SK-N-SH treated with all-trans-retinoic acid at 6 μM for 48 hours (cell line): ENCODE measurements at regions not wholly inside any gene's neighbourhood (a gene's known extent, or its start where the extent isn't known, plus 50 kb on each side); places are given as distances from the start of the nearest gene placed in this dataset.

ENCODE experiments used
- ATAC-seq: fragments of 200-7000 bp; cut with Tn5 transposase; 3 replicates; pipeline ENCODE4 v1.9.1; 2020; ENCODE audit warnings: mild to moderate bottlenecking, moderate library complexity
- ARNTL ChIP-seq: fragments of 450-650 bp; formaldehyde crosslinking; IDR thresholded peaks from 2 replicates; pipeline ENCODE4 v1.5.0; 2020; ENCODE audit warnings: low read depth, mild to moderate bottlenecking, moderate library complexity, borderline replicate concordance
- BACH2 ChIP-seq: fragments of 250-450 bp; sonication (Bioruptor Pico); IDR thresholded peaks from 2 replicates; pipeline ENCODE4 v1.9.0; 2021; ENCODE audit warnings: mild to moderate bottlenecking, borderline replicate concordance
- CSDC2 ChIP-seq: fragments of 250-450 bp; sonication (Bioruptor Pico); IDR thresholded peaks from 2 replicates; pipeline ENCODE4 v1.5.0; 2020; ENCODE audit warnings: mild to moderate bottlenecking, moderate library complexity
- CSRNP3 ChIP-seq: fragments of 250-450 bp; sonication (Bioruptor Pico); IDR thresholded peaks from 2 replicates; pipeline ENCODE4 v1.5.1; 2021; ENCODE audit warnings: mild to moderate bottlenecking, moderate library complexity
- ESRRG ChIP-seq: fragments of 250-450 bp; sonication (Bioruptor Pico); IDR thresholded peaks from 2 replicates; pipeline ENCODE4 v1.6.1; 2021; ENCODE audit warnings: mild to moderate bottlenecking
- GLIS3 ChIP-seq: fragments of 250-450 bp; sonication (Bioruptor Pico); IDR thresholded peaks from 2 replicates; pipeline ENCODE4 v1.5.0; 2020; ENCODE audit warnings: mild to moderate bottlenecking, moderate library complexity
- ISL1 ChIP-seq: fragments of 250-450 bp; sonication (Bioruptor Pico); IDR thresholded peaks from 2 replicates; pipeline ENCODE4 v2.1.2; 2022; ENCODE audit warnings: mild to moderate bottlenecking, moderate library complexity
- POU6F1 ChIP-seq: fragments of 250-450 bp; sonication (Bioruptor Pico); IDR thresholded peaks from 2 replicates; pipeline ENCODE4 v1.8.0; 2021; ENCODE audit warnings: low read depth, mild to moderate bottlenecking, moderate library complexity, borderline replicate concordance
- PPARA ChIP-seq: fragments of 250-450 bp; sonication (Bioruptor Pico); IDR thresholded peaks from 2 replicates; pipeline ENCODE4 v1.5.0; 2020; ENCODE audit warnings: mild to moderate bottlenecking, borderline replicate concordance
- SNAI2 ChIP-seq: fragments of 250-450 bp; sonication (Bioruptor Pico); IDR thresholded peaks from 2 replicates; pipeline ENCODE4 v1.5.0; 2020; ENCODE audit warnings: mild to moderate bottlenecking, moderate library complexity
- TCF4 ChIP-seq: fragments of 250-450 bp; sonication (Bioruptor Pico); IDR thresholded peaks from 2 replicates; pipeline ENCODE4 v1.8.0; 2021; ENCODE audit warnings: mild to moderate bottlenecking, moderate library complexity, borderline replicate concordance
- TOX ChIP-seq: fragments of 250-450 bp; sonication (Bioruptor Pico); IDR thresholded peaks from 2 replicates; pipeline ENCODE4 v1.8.0; 2021; ENCODE audit warnings: mild to moderate bottlenecking, moderate library complexity, borderline replicate concordance
- ZC3H10 ChIP-seq: fragments of 250-450 bp; sonication (Bioruptor Pico); IDR thresholded peaks from 2 replicates; pipeline ENCODE4 v1.5.1; 2021; ENCODE audit warnings: mild to moderate bottlenecking, moderate library complexity
- ZFP3 ChIP-seq: fragments of 250-450 bp; sonication (Bioruptor Pico); IDR thresholded peaks from 2 replicates; pipeline ENCODE4 v1.5.0; 2020; ENCODE audit warnings: mild to moderate bottlenecking, moderate library complexity
- ZFP30 ChIP-seq: fragments of 450-650 bp; formaldehyde crosslinking; IDR thresholded peaks from 2 replicates; pipeline ENCODE4 v1.5.0; 2022; ENCODE audit warnings: mild to moderate bottlenecking, moderate library complexity
- ZNF565 ChIP-seq: fragments of 450-650 bp; formaldehyde crosslinking; conservative IDR thresholded peaks from 2 replicates; pipeline ENCODE4 v1.5.0; 2020; ENCODE audit warnings: low read depth, mild to moderate bottlenecking, moderate library complexity
- ZNF70 ChIP-seq: fragments of 450-650 bp; formaldehyde crosslinking; IDR thresholded peaks from 2 replicates; pipeline ENCODE4 v1.5.0; 2020; ENCODE audit warnings: mild to moderate bottlenecking, moderate library complexity
- ZNF8 ChIP-seq: fragments of 450-650 bp; formaldehyde crosslinking; IDR thresholded peaks from 2 replicates; pipeline ENCODE4 v1.5.0; 2020; ENCODE audit warnings: mild to moderate bottlenecking, moderate library complexity
- TF ChIP-seq, protein P1 (sequence below): fragments of 250-450 bp; sonication (Bioruptor Pico); IDR thresholded peaks from 2 replicates; pipeline ENCODE4 v1.8.0; 2020; ENCODE audit warnings: mild to moderate bottlenecking, moderate library complexity, borderline replicate concordance
- TF ChIP-seq, protein P2 (sequence below): fragments of 250-450 bp; sonication (Bioruptor Pico); IDR thresholded peaks from 2 replicates; pipeline ENCODE4 v1.5.0; 2020; ENCODE audit warnings: mild to moderate bottlenecking, moderate library complexity
- TF ChIP-seq, protein P3 (sequence below): fragments of 250-450 bp; sonication (Bioruptor Pico); IDR thresholded peaks from 2 replicates; pipeline ENCODE4 v1.5.1; 2020; ENCODE audit warnings: low read depth, mild to moderate bottlenecking, moderate library complexity

DNA sequence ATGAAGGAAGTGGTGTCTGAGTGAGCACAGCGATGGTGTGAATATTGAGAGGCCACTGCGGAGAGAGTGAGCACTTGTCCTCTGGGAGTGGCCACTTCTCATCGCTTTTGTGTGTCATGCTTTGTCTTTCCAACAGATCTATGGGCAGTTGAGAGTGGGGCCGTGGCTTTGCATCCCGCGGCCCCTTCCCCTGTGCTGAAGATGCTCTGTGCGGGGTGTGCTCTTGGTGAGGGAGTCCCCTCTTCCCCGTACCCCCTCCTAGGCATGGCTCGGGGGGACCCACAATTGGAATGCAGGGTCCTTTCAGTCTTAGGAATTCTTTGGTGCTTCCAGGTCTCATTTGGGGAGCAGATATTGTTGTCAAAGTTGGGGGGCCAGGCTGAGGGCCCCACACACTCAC lies 197.3 kb upstream of the WSCD1 start:
- ATAC-seq, result no peak
- no peak for TF ChIP-seq PPARA (CRISPR knock-in tag)
- TF ChIP-seq, all 23 proteins: peak for 0

GRCh38 chr17:5873781-5874180 lies 196.4 kb upstream of the WSCD1 start:
- TF ChIP-seq, protein P1, sequence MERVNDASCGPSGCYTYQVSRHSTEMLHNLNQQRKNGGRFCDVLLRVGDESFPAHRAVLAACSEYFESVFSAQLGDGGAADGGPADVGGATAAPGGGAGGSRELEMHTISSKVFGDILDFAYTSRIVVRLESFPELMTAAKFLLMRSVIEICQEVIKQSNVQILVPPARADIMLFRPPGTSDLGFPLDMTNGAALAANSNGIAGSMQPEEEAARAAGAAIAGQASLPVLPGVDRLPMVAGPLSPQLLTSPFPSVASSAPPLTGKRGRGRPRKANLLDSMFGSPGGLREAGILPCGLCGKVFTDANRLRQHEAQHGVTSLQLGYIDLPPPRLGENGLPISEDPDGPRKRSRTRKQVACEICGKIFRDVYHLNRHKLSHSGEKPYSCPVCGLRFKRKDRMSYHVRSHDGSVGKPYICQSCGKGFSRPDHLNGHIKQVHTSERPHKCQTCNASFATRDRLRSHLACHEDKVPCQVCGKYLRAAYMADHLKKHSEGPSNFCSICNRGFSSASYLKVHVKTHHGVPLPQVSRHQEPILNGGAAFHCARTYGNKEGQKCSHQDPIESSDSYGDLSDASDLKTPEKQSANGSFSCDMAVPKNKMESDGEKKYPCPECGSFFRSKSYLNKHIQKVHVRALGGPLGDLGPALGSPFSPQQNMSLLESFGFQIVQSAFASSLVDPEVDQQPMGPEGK (CRISPR knock-in tag), result no peak
- TF ChIP-seq ISL1 (CRISPR knock-in tag) (no peak), ESRRG (CRISPR knock-in tag) (no peak), POU6F1 (CRISPR knock-in tag) (no peak), ZFP3 (CRISPR knock-in tag) (no peak), PPARA (CRISPR knock-in tag) (no peak), ZNF8 (no peak), CSDC2 (no peak), GLIS3 (CRISPR knock-in tag) (no peak), ZC3H10 (CRISPR knock-in tag) (no peak), BACH2 (CRISPR knock-in tag) (no peak), ZNF70 (no peak), TCF4 (CRISPR knock-in tag) (no peak), TOX (no peak), SNAI2 (CRISPR knock-in tag) (no peak), ARNTL (no peak), ZFP30 (CRISPR knock-in tag) (no peak)
- TF ChIP-seq, protein P2, sequence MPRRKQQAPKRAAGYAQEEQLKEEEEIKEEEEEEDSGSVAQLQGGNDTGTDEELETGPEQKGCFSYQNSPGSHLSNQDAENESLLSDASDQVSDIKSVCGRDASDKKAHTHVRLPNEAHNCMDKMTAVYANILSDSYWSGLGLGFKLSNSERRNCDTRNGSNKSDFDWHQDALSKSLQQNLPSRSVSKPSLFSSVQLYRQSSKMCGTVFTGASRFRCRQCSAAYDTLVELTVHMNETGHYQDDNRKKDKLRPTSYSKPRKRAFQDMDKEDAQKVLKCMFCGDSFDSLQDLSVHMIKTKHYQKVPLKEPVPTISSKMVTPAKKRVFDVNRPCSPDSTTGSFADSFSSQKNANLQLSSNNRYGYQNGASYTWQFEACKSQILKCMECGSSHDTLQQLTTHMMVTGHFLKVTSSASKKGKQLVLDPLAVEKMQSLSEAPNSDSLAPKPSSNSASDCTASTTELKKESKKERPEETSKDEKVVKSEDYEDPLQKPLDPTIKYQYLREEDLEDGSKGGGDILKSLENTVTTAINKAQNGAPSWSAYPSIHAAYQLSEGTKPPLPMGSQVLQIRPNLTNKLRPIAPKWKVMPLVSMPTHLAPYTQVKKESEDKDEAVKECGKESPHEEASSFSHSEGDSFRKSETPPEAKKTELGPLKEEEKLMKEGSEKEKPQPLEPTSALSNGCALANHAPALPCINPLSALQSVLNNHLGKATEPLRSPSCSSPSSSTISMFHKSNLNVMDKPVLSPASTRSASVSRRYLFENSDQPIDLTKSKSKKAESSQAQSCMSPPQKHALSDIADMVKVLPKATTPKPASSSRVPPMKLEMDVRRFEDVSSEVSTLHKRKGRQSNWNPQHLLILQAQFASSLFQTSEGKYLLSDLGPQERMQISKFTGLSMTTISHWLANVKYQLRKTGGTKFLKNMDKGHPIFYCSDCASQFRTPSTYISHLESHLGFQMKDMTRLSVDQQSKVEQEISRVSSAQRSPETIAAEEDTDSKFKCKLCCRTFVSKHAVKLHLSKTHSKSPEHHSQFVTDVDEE (CRISPR knock-in tag), result no peak
- TF ChIP-seq, protein P3, sequence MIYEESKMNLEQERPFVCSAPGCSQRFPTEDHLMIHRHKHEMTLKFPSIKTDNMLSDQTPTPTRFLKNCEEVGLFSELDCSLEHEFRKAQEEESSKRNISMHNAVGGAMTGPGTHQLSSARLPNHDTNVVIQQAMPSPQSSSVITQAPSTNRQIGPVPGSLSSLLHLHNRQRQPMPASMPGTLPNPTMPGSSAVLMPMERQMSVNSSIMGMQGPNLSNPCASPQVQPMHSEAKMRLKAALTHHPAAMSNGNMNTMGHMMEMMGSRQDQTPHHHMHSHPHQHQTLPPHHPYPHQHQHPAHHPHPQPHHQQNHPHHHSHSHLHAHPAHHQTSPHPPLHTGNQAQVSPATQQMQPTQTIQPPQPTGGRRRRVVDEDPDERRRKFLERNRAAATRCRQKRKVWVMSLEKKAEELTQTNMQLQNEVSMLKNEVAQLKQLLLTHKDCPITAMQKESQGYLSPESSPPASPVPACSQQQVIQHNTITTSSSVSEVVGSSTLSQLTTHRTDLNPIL (CRISPR knock-in tag), result no peak

DNA sequence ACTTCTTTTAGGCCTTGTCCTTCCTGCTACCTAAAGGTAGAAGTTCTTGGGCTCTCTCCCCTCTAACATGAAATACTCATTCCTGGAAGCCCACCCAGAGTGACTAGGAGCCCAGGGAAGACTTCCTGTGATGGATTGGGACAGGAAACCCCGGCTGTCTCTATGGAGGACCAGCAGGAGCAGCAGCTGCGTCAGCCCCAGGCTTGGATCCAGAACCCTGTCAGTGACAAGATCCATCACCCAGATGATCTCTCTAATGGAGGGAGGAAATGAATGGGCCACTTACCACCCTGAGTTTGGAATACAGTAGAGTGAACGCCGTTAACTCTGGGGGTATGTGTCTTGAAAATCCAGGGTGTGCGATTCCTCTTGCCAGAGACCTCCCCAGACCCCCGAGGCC lies 195.7 kb upstream of the WSCD1 start:
- TF ChIP-seq ZFP30 (CRISPR knock-in tag), result no peak
- no peak for TF ChIP-seq TOX
- TF ChIP-seq, protein P1 (CRISPR knock-in tag), result no peak
- TF ChIP-seq CSDC2, result no peak
- no peak for TF ChIP-seq ZFP3 (CRISPR knock-in tag)
- no peak for TF ChIP-seq BACH2 (CRISPR knock-in tag)
- TF ChIP-seq ZNF70, result no peak
- TF ChIP-seq CSRNP3, result no peak
- TF ChIP-seq ARNTL, result no peak
- TF ChIP-seq, protein P2 (CRISPR knock-in tag), result no peak
- no peak for TF ChIP-seq TCF4 (CRISPR knock-in tag)
- no peak for TF ChIP-seq ZNF565 (CRISPR knock-in tag)
- no peak for ATAC-seq

More at GRCh38 chr17:5873781-5874180, 196.4 kb upstream of the WSCD1 start:
- no peak for ATAC-seq
